ENCODE measurements at regions not wholly inside any gene's neighbourhood (a gene's known extent, or its start where the extent isn't known, plus 50 kb on each side); places are given as distances from the start of the nearest gene placed in this dataset.

DNA sequence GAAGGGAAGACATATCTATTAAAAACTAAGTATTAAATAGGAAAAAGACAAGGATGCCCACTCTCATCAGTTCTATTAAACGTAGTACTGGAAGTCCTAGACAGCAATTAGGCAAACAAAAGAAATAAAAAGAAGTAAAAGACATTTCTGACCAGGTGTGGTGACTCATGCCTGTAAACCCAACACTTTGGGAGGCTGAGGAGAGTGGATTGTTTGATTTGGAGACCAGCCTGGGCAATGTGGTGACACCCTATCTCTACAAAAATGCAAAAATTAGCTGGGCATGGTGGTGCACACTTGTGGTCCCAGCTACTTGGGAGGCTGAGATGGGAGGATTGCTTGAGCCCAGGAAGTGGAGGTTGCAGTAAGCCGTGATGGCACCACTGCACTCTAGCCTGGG is 1071.8 kb downstream of the FAT4 start:
- DNase-seq (ENCODE audit: low spot score), result no peak
- TF ChIP-seq, protein P1, sequence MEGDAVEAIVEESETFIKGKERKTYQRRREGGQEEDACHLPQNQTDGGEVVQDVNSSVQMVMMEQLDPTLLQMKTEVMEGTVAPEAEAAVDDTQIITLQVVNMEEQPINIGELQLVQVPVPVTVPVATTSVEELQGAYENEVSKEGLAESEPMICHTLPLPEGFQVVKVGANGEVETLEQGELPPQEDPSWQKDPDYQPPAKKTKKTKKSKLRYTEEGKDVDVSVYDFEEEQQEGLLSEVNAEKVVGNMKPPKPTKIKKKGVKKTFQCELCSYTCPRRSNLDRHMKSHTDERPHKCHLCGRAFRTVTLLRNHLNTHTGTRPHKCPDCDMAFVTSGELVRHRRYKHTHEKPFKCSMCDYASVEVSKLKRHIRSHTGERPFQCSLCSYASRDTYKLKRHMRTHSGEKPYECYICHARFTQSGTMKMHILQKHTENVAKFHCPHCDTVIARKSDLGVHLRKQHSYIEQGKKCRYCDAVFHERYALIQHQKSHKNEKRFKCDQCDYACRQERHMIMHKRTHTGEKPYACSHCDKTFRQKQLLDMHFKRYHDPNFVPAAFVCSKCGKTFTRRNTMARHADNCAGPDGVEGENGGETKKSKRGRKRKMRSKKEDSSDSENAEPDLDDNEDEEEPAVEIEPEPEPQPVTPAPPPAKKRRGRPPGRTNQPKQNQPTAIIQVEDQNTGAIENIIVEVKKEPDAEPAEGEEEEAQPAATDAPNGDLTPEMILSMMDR (IDR thresholded peaks at IDR 0.05), result no peak
- ATAC-seq (ENCODE audit: low FRiP score), result no peak

DNA sequence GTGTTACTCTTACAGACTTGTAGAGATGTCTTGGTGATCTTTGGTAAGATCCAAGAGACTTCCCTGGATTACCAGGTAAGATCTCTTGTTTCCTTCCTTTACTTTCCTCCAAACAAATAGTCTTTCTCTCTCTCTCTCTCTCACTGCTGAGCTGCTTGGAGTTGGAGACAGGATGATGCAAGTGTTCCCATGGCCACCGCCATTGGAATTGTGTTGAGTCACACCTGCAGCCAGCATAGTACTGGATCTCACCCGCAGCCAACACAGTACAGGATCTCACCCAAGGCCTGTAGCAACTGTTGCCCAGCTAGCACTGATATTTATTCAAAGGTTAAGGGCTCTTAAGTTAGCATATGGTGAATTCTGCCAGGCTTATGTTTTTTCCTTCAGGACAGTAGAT is 1080.9 kb downstream of the FAT4 start:
- TF ChIP-seq, protein P1 (IDR thresholded peaks at IDR 0.05), result no peak
- DNase-seq (ENCODE audit: low spot score) (no peak), ATAC-seq (ENCODE audit: low FRiP score) (no peak)

DNA sequence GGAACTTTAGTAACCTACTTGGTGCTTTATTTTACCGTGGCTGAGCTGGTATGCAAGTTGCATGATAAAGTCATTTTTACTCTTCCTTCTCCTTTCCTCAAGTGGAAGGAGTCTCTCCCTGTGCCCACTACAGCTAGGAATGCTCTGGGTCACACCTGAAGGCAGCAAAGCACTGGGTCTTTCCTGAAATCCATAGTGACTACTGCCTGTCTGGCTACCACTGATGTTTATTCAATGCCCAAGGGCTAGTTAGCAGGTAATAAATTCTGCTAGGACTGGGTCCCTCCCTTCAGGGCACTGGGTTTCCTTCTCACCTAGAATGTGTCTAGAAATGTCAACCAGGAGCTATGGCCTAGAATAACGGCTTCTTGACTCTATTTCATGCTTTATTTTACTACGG is 1081.4 kb downstream of the FAT4 start:
- no peak for ATAC-seq (ENCODE audit: low FRiP score)
- TF ChIP-seq, protein P1 (IDR thresholded peaks at IDR 0.05), result no peak
- no peak for DNase-seq (ENCODE audit: low spot score)

DNA sequence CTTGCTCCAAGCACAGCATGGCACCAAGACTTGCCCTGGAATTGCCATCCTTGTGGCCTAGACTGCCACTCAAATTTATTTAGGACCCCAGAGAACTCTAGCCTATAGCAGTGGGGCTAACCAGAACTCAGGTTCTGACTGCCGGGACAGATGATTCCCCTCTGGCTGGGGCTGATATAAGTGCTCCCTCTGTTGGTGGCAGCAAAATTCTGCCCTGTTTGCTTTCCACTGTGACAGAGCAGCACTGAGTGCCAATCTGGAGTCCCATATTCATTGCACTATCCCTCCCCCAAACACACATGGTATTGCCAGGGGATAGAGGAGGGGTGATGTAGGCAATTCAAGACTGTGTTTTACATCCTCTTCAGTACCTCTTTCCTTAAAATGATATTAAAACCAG is 1081.9 kb downstream of the FAT4 start:
- TF ChIP-seq, protein P1 (IDR thresholded peaks at IDR 0.05), result no peak
- no peak for ATAC-seq (ENCODE audit: low FRiP score)
- no peak for DNase-seq (ENCODE audit: low spot score)

DNA sequence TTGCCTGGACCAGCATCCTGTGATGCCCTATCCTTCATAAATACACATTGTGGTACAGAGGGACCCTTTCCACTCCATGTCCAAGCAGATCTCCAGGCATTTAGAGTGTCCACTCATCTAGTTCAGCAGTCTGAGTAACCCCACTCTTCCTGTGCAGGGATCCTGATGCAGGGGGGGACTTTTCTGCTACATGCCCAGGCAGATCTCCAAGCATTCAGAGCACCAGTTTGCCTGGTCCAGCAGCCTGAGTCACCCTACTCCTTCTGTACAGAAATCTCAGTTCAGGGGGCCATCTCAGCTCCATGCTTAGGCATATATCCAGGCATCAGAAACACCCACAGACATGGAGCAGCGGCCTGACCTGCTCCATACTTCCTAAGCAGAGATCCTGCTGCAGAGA is 1089.8 kb downstream of the FAT4 start:
- ATAC-seq (ENCODE audit: low FRiP score) (no peak), DNase-seq (ENCODE audit: low spot score) (no peak)
- TF ChIP-seq, protein P1 (IDR thresholded peaks at IDR 0.05), result no peak

DNA sequence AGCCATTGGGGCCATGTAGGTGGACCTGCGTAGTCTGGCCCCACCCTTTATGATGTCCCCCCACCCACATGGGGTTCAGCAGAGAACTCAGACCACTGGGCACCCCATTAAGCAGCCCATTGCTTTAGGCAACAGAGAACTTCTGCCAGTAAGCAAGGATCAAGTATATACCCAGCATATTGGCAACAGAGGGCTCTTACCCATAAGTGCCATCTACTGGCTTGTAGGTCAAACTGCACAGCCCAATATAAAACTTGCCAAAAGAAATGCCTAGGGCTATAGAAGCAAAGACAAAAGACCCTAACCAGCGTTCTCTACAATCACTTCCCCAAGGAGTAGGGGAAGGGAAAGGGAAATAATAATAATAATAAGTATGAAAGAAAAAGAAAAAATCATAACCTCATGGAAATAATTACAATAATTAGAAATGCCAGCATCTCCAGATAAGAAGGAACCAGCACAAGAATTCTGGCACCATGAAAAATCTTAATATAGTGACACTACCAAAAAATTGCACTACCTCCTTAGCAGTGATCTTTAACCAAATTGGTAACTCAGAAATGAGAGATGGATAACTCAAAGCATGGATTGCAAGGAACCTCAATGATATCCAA is 1090.7 kb downstream of the FAT4 start:
- TF ChIP-seq, protein P1 (IDR thresholded peaks at IDR 0.05), result no peak
- DNase-seq (ENCODE audit: low spot score) (no peak), ATAC-seq (ENCODE audit: low FRiP score) (no peak)

DNA sequence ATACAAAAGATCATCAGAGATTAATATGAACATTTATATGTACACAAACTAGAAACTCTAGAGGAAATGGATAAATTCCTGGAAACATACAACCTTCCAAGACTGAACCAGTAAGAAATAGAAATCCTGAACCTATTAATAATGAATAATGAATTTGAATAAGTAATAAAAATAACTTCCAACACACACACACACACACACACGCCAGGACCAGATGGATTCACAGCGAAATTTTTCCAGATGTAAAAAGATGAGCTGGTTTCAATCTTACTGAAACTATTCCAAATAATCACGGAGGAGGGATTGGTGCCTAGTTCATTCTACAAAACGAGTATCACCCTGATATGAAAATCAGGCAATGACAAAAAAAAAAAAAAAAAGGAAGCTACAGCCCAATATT is 1095.0 kb downstream of the FAT4 start:
- ATAC-seq (ENCODE audit: low FRiP score) (no peak), DNase-seq (ENCODE audit: low spot score) (no peak)
- TF ChIP-seq, protein P1 (IDR thresholded peaks at IDR 0.05), result no peak

Data from omental fat pad (tissue), 3 donors.